ENCODE measurements at regions not wholly inside any gene's neighbourhood (a gene's known extent, or its start where the extent isn't known, plus 50 kb on each side); places are given as distances from the start of the nearest gene placed in this dataset.

- TF ChIP-seq POLR2A (IDR thresholded peaks at IDR 0.05; ENCODE audit: low read depth, low read length) (no peak), TAF1 (IDR thresholded peaks at IDR 0.05; ENCODE audit: low read depth, low read length) (no peak)
Measured at GRCh38 chr9:135299651-135300345, 179.8 kb upstream of the PPP1R26 start.
